ENCODE measurements at regions not wholly inside any gene's neighbourhood (a gene's known extent, or its start where the extent isn't known, plus 50 kb on each side); places are given as distances from the start of the nearest gene placed in this dataset.

GRCh38 chr5:57695179-57695578, 212.6 kb upstream of the ACTBL2 start:
- TF ChIP-seq SUZ12 (IDR thresholded peaks at IDR 0.05; ENCODE audit: extremely low read depth, insufficient read depth, insufficient read length) (no peak), ZNF274 (IDR thresholded peaks at IDR 0.05; ENCODE audit: low read depth, low read length) (no peak)
